ENCODE measurements at regions not wholly inside any gene's neighbourhood (a gene's known extent, or its start where the extent isn't known, plus 50 kb on each side); places are given as distances from the start of the nearest gene placed in this dataset.

GRCh38 chr10:110409926-110410325, 87.8 kb upstream of the DUSP5 start:
- TF ChIP-seq CTCF (IDR thresholded peaks at IDR 0.05), result no peak
- TF ChIP-seq POLR2A (IDR thresholded peaks at IDR 0.05), result no peak
